OCI-LY7 (cell line): ENCODE measurements at regions not wholly inside any gene's neighbourhood (a gene's known extent, or its start where the extent isn't known, plus 50 kb on each side); places are given as distances from the start of the nearest gene placed in this dataset.

ENCODE experiments used
- BruUV-seq: library from RNA; stranded (reverse); fragments of 400-500 nt; replicated peaks from 2 replicates; lab custom pipeline; 2021; lab: Mats Ljungman, UMichigan
- CTCF ChIA-PET: fragments of 300-600 bp; sonication (Branson Sonifier 250); formaldehyde crosslinking; loops from one replicate; lab custom pipeline; 2022; ENCODE audit warnings: antibody characterized with exemption; ENCODE audit not compliant: unreplicated experiment; lab: Charles Lee
- POLR2A ChIA-PET: fragments of 300-600 bp; sonication (Branson Sonifier 250); formaldehyde crosslinking; loops from one replicate; lab custom pipeline; 2022; ENCODE audit warnings: antibody characterized with exemption; lab: Charles Lee
- DNase-seq: peaks from one replicate; pipeline ENCODE4 v3.0.0-alpha.2; 2015; ENCODE audit warnings: low spot score
- H2AFZ ChIP-seq: fragments of 200-600 bp; sonication (generic), shearing (Covaris generic); 2 replicates; pipeline ENCODE4 v1.6.1; 2014; ENCODE audit warnings: mild to moderate bottlenecking, antibody characterized with exemption, low read length, moderate library complexity
- H3K27ac ChIP-seq: fragments of 200-600 bp; sonication (generic); 2 replicates; pipeline ENCODE4 v1.5.1; 2014; ENCODE audit warnings: mixed run types, low read depth, mild to moderate bottlenecking, moderate library complexity, low read length, inconsistent platforms; ENCODE audit not compliant: poor library complexity, severe bottlenecking
- H3K36me3 ChIP-seq: fragments of 200-600 bp; sonication (generic); 2 replicates; pipeline ENCODE4 v1.6.1; 2014; ENCODE audit warnings: mild to moderate bottlenecking, antibody characterized with exemption, low read length, moderate library complexity, mixed read lengths; ENCODE audit not compliant: insufficient read depth
- H3K4me1 ChIP-seq: fragments of 200-600 bp; sonication (generic); 2 replicates; pipeline ENCODE4 v1.5.1; 2014; ENCODE audit warnings: mild to moderate bottlenecking, low read length; ENCODE audit not compliant: insufficient read depth, poor library complexity, severe bottlenecking
- H3K4me2 ChIP-seq: fragments of 200-600 bp; sonication (generic); 2 replicates; pipeline ENCODE4 v1.6.1; 2014; ENCODE audit warnings: mild to moderate bottlenecking, low read length
- H3K4me3 ChIP-seq: fragments of 200-600 bp; sonication (generic); 2 replicates; pipeline ENCODE4 v1.5.1; 2014; ENCODE audit warnings: mild to moderate bottlenecking, low read depth, low read length; ENCODE audit not compliant: poor library complexity, severe bottlenecking
- H3K79me2 ChIP-seq: fragments of 200-600 bp; sonication (generic); 2 replicates; pipeline ENCODE4 v1.6.1; 2016; ENCODE audit warnings: low read depth, mild to moderate bottlenecking, low read length, moderate library complexity, mixed read lengths; ENCODE audit not compliant: insufficient read depth
- H3K9me2 ChIP-seq: fragments of 200-600 bp; sonication (generic); 2 replicates; pipeline ENCODE4 v1.6.1; 2016; ENCODE audit warnings: mild to moderate bottlenecking, low read length, mixed read lengths; ENCODE audit not compliant: insufficient read depth
- H3K9me3 ChIP-seq: fragments of 200-600 bp; sonication (generic); 2 replicates; pipeline ENCODE4 v1.6.1; 2014; ENCODE audit warnings: mild to moderate bottlenecking, mixed run types, low read length, mixed read lengths
- H4K20me1 ChIP-seq: fragments of 200-600 bp; sonication (generic); 2 replicates; pipeline ENCODE4 v1.6.1; 2014; ENCODE audit warnings: mild to moderate bottlenecking, antibody characterized with exemption, low read length, moderate library complexity, mixed read lengths; ENCODE audit not compliant: insufficient read depth
- EZH2phosphoT487 ChIP-seq: fragments of 200-600 bp; sonication (generic); IDR thresholded peaks from 2 replicates; pipeline ENCODE4 v1.6.1; 2018; ENCODE audit warnings: low read depth, borderline replicate concordance, mild to moderate bottlenecking, mixed run types, antibody characterized with exemption, low read length, moderate library complexity, mixed read lengths
- intact Hi-C: fragments of 100-400 bp; cut with micrococcal nuclease; formaldehyde crosslinking; loops from one replicate; pipeline ENCODE4 v1.10.0; 2022; ENCODE audit not compliant: unreplicated experiment
- TF ChIP-seq, protein P1 (sequence below): fragments of 200-600 bp; sonication (generic); conservative IDR thresholded peaks from 2 replicates; pipeline ENCODE4 v1.5.1; 2014; ENCODE audit warnings: mild to moderate bottlenecking, antibody characterized with exemption, low read length, moderate library complexity, mixed read lengths

DNA sequence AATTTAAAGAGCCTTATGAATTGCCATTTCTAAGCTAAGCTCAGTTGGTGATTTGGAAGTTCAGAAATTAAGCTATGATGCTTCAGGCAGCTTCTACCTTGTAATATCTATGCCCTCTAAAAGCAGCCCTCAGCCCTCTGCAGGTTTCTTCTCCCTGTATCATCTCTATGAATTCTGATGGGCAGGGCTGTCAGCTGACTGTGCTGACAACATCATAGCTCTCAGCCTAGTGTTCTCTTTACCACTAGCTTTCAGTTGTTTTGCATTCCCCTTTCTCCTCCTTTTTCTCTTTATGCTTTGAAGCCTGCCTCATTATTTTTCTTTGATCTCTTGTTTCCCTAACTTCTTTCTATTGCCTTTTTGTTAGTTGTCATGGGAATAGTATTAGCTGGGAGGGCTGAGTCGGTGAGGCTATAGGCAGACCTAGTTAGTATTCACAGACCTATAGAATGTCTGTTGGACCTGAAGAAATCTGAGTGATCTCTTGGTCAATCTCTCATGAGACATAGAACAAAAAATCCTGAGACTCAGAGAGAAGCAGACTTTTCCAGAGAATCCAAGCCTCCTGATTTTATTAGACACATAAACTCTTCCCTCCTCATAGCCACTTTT is 535.4 kb downstream of the RAB38 start:
- no peak overlapping the region for H2AFZ ChIP-seq
- no peaks in the 10 kb centered on the region; the same call in 1 of the 2 replicates for H3K79me2 ChIP-seq
- intact Hi-C loops = no loop called here
- no peaks in the 10 kb centered on the region for H3K4me1 ChIP-seq
- no peak for TF ChIP-seq EZH2phosphoT487
- TF ChIP-seq, protein P1, sequence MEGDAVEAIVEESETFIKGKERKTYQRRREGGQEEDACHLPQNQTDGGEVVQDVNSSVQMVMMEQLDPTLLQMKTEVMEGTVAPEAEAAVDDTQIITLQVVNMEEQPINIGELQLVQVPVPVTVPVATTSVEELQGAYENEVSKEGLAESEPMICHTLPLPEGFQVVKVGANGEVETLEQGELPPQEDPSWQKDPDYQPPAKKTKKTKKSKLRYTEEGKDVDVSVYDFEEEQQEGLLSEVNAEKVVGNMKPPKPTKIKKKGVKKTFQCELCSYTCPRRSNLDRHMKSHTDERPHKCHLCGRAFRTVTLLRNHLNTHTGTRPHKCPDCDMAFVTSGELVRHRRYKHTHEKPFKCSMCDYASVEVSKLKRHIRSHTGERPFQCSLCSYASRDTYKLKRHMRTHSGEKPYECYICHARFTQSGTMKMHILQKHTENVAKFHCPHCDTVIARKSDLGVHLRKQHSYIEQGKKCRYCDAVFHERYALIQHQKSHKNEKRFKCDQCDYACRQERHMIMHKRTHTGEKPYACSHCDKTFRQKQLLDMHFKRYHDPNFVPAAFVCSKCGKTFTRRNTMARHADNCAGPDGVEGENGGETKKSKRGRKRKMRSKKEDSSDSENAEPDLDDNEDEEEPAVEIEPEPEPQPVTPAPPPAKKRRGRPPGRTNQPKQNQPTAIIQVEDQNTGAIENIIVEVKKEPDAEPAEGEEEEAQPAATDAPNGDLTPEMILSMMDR = no peak
- POLR2A ChIA-PET = interaction anchor here (0.6 to 0.9 kb wide), 3 partner anchors 11 to 75 kb away, joined by 3 to 7 read pairs (median 3); no protein-coding TSS in a partner anchor
- H3K36me3 ChIP-seq = no peaks in the 10 kb centered on the region
- no TSS peak for BruUV-seq
- H3K27ac ChIP-seq = no peak overlapping the region
- DNase-seq = no peak
- H4K20me1 ChIP-seq = no peaks in the 10 kb centered on the region
- no peak overlapping the region for H3K4me2 ChIP-seq
- H3K9me3 ChIP-seq = no peaks in the 10 kb centered on the region
- H3K9me2 ChIP-seq = no peaks in the 10 kb centered on the region
- no peak overlapping the region for H3K4me3 ChIP-seq
- CTCF ChIA-PET = no interaction called here

DNA sequence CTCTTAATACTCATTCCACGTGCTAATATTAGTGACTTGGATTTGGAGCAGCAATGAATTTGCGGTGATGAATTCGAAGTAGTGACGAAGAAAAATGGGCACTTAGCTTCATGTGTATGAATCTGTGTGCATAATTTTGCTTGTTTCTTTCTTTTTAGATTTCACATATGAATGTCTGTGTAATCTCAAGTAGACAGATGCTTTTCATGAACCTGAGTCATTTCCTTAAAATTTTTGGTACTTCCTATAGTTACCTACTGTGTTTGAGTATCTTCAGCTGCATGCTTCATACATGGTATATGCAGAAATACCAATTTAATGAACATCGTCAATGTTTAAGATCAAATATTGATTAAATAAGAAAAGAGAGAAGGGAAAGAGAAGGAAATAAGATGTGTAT is 540.2 kb downstream of the RAB38 start:
- Histone ChIP-seq H3K36me3 (no peaks in the 10 kb centered on the region), H3K4me3 (no peak overlapping the region), H3K79me2 (no peaks in the 10 kb centered on the region), H3K9me3 (no peaks in the 10 kb centered on the region), H3K27ac (no peak overlapping the region), H4K20me1 (no peaks in the 10 kb centered on the region), H3K4me1 (no peaks in the 10 kb centered on the region), H3K4me2 (no peak overlapping the region), H2AFZ (no peak overlapping the region), H3K9me2 (no peaks in the 10 kb centered on the region)
- no peak for DNase-seq
- no TSS peak for BruUV-seq
- ChIA-PET POLR2A (interaction anchor here (0.6 to 0.8 kb wide), 2 partner anchors 37 to 81 kb away, joined by 3 read pairs; no protein-coding TSS in a partner anchor), CTCF (no interaction called here)
- intact Hi-C loops = no loop called here
- TF ChIP-seq, protein P1 = no peak
- TF ChIP-seq EZH2phosphoT487 = no peak

DNA sequence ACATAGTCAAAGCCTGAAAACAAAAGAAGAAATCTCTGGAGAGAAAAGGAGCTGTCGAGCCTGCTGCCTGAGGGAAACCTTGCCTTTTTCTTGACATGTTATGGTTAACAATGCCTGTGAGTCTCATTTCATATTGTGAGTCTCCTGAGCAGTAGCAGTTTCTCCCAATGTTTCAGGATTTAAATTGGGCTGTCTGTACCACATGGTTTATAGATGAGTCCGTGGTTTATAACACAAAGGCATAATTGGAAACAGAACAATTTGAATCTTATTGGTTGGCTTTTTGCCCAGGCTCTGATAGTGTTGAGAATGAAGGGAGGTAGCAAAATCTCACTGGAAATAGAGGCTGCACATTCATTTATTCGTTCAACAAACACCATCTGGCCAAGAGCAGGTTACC is 540.9 kb downstream of the RAB38 start:
- H3K9me3 ChIP-seq = no peaks in the 10 kb centered on the region
- DNase-seq = no peak
- no peak overlapping the region for H3K4me2 ChIP-seq
- TF ChIP-seq, protein P1 = no peak
- no peak for TF ChIP-seq EZH2phosphoT487
- no peaks in the 10 kb centered on the region for H4K20me1 ChIP-seq
- CTCF ChIA-PET = no interaction called here
- H3K79me2 ChIP-seq = no peaks in the 10 kb centered on the region
- no peaks in the 10 kb centered on the region for H3K9me2 ChIP-seq
- no peak overlapping the region for H3K27ac ChIP-seq
- no peaks in the 10 kb centered on the region for H3K36me3 ChIP-seq
- POLR2A ChIA-PET = interaction anchor here (0.5 to 0.8 kb wide), 3 partner anchors 80 to 543 kb away, joined by 3 read pairs; no protein-coding TSS in a partner anchor
- intact Hi-C loops = no loop called here
- H2AFZ ChIP-seq = no peak overlapping the region
- BruUV-seq = no TSS peak
- no peak overlapping the region for H3K4me3 ChIP-seq
- H3K4me1 ChIP-seq = no peaks in the 10 kb centered on the region
